NCI-H82 treated with DMSO at 0.1 percent for 48 hours (cell line): ENCODE measurements at regions not wholly inside any gene's neighbourhood (a gene's known extent, or its start where the extent isn't known, plus 50 kb on each side); places are given as distances from the start of the nearest gene placed in this dataset.

Source experiments
- DNase-seq: peaks from one replicate; lab custom pipeline; 2025; ENCODE audit not compliant: unreplicated experiment; lab: John Stamatoyannopoulos, UW

DNA sequence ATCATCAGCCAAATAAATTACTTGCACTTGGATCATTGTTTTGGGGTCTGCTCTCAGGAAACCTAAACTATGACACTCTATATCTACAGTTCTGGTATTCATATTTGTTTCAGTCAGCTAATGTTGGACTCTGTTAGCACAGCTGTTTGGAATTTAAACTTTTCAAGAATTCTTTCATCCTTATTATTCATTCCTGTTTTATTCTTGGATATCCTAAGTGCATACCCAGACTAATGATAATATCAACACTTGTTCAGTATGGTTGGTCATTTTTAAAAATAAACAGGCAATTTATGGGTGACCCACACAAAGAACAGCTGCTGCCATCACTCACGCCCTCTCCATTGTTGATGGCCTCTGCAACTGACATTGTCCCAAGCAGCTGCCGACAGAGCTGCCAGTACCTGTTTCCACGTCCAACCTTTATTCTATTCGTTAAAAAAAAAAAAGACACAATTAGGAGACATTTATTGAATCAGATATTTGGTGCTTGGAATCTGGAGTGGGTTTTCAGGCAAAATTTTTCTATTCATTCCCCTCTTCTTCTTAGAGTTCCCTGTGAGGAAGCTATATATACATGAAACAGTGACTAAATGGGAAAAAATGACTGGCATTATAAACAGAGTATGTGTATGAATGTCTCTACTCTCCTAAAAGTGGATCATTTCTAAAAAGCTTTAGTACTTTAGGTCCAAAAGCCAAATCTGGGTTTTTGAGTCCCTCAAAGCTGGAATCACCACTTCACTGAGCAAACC is 252.1 kb upstream of the NAV3 start:
- no peak for DNase-seq

DNA sequence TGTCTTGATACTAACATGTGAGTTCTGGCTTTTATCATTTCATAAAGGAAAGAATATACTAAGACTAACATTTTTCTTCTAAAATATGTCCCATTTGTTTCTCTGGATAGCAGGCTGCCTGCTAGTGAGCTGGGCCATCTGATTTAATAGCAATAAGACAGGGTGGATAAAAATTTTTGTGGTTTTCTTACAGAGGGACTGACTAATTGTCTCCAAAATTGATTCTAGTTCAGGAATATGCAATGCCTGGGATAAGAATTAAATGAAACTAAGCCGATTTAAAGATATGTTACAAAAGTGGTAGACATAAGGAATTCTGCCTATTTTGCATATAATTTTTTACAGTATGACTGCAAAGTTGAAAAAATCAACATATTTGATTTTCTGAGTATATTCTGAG is 252.9 kb upstream of the NAV3 start:
- DNase-seq: no peak

DNA sequence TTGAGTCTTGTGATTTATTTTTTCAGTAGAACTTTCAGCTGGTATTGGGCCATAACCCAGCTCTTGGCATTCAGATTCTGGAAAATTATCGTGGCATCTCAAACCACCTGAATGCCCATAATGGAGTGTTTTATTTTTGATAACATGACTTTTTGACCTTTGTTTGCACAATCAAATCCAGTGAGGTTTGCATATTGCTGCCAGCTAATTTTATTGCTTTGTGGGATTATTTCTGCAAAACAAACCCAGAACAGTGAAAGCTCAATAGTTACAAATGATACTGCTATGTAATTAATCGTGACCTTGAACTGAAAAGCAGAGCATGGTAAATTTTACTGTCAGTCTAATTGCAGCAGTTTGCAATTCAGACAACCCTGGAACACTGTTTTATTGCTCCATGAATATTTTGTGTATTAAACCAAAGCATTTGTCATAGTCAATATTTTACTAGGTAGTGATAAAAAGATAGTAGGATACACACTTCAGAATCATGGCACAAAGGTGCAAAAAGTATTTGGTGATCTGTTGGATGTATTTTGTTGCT is 255.2 kb upstream of the NAV3 start:
- no peak for DNase-seq

DNA sequence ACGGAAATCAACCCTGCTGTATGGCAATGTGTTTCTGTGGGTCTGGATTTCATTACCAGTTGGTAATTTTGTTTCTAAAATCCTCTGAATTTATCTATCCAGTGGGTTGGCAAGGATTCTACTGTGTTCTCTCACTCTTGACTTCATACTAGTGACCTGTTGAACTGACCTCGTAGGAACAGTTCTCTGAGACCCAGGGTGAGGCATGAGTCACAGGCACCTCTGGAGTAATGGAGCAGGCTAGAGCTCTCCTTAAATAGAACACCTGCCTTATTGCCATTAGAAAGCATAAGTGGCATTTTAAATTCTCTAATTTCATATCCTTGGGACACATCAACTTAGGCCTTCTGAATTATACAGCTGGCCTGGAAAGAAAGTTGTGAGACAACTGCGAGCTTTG is 258.3 kb upstream of the NAV3 start:
- DNase-seq: no peak

DNA sequence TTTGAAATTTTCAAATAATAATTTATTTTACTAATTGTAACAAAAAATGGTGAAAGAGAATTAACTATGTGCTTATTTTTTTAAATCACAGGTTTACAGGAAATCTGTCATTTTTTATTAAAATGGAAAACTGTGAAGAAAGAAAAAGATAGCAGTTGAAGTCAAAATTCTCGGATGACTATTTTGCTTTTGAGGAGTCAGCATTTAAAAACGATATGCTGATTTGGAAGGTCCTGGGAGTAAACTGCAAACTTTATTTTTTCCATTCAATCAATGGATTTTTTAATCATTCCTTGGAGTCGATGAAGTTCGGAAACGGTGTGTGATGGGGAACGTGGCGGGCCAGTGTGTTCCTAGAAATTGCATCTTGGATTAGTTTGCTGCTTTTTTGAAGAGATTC is 258.9 kb upstream of the NAV3 start:
- DNase-seq: no peak

DNA sequence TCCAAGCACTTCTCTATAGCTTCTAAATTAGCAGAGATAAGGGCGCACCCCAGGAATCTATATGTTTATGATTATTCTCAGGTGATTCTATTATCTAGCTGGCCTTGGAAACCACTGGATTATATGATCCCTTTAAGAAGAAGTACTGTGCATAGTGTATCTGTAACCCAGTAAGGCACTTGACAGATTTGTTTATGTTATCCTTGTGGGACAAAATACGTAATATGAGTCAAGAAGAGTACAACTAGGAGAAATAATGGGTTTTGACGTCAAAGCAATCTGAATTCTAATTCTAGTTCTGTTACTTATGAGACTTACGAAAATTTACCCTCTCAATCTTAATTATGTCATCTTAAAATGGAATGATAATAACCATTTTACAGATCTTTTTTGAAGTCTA is 259.6 kb upstream of the NAV3 start:
- no peak for DNase-seq

DNA sequence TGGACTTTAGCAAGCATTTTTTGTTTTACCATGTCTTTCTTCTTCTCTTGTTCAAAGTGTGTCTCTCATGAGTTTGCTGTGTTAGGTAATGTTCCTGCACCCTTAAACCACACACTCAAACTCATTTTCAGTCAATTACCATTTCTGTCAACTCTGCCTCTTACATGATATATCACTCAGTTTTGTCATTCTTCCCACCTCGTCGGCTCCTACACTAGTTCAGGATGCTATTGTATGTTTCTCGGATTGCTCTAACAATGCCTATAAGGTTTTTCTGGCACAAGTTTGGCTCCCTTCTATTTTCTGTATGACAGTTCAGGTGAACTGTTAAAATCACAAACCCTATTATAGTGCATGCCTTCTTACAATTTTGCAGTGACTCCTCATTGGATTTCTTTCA is 260.8 kb upstream of the NAV3 start:
- no peak for DNase-seq

DNA sequence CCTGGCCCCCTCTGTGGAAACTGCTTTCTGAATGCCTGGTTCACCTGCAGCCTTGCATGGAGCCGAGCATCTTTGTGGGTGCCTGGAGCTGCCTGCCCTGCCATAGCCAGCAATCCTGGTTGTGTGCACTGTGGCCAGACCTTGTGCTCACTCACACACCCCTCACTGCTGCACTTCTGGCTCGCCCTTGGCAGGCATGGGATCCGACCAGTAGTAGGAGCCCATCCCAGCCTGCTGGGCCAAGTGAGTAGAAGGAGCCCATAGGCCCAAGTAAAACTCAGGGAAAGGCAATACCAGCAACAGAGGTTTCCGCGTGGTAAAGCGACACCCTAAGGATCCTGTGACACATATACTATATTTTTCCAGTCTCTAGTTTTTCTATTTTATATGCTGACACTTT is 270.0 kb upstream of the NAV3 start:
- DNase-seq: no peak

DNA sequence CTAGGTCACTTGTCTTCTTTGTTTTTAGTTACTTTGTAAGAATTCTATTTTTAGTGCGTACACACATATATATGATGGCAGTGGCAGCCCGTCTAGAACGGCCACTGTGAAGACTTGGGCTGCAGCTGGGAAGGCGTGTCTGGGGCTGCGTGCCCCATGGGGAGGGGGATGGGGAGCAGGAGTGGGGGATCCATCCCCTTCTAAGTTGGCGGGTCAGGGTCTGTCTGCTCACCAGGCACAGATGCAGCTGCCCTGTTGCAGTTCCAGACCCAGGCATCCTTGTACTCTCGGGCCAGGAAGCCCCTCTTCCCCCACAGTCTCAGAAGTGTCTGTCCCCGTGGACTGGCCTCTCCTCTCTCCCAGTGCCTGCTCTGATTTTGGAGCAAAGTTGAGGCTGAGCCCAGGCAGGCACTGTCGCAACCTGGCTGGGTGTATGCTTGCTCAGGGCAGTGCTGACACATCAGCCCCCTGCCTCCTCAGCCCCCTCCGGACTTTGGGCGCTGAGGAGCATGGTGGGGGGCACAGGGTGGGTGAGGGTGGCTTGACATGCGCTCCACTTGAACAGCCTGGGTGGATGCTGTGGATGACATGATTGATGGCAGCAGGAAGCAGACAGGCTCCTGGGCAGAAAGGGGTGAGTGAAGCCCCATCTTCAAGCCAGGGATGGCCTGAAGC is 271.2 kb upstream of the NAV3 start:
- no peak for DNase-seq

DNA sequence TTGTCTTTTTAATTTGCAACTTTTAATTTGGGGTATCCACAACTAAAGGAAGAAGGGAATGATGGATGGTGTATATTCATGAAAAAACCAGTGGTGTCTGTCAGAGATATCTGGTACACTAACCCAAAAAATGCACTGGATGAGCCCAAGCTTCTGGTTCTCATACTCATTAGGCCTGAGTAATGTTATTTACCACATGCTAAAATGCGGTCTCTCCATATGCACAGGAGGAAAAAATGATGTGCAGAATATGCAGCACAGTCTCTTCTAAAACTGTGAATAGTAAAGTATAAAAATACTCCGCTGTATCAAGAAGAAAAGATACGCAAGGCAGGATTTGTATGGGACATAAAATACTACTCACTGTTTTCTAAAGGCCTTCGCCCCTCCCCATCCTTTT is 275.6 kb upstream of the NAV3 start:
- no peak for DNase-seq

DNA sequence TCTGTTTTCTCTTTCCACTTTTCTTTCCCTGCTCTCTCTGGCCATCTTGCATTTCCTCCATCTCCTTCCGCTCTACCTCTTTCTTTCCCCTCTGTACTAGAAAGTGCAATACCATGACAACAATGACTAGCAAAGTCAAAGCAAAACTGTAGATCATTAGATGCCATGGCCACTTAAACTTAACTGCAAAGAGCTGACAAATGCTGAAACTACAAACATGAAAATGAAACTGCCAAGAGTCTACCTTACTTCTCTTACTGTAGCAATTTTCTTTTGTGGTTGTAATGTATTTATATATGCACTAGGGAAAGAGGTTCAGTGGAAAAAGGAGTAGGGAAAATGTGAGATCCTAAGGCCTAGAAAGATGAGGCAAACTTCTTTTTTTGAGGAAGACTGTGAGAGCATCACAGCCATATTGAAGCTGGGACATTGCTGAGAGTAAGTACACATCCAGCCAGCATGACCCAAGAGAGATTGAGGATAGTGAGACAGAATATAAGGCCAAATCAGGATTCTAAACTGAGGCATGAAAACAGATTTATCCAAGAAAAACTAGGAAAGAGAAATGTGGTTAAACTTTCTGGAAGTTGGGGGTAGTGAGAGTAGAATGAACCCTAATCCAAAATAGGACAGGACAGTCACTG is 276.6 kb upstream of the NAV3 start:
- no peak for DNase-seq

DNA sequence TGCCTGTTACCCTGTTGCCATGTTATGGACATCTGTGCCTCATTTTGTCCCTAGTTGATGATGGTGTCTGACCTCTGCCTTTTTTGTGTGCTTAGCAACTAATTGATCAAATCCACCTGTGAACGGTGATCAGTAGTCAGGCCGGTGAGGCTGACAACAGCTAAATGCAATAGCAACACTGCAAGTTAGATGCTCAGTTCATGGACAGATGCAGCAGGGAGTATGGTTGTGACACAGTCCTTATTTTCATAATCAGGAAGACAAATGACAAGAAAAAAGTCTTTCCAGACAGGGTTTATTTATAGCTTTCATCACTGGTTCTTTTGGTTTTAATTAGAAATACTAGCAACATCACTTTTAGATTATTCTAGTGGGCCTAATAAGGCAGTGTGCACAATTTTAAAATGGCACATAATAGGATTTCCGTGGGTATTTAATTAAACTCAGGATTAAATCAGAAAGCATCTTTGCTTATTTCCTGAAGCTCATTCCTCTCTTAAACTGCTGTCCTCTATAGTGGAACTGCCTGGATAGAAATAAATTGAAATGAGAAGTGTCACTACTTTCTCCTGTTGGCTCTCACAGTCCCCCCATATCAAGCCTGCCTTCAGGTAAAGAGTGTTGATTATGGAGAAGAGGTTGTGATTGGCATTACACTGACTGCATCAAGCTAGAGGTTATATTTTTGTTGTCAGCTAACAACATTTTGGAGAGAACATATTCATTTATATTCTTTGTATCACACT is 281.1 kb upstream of the NAV3 start:
- DNase-seq: no peak

DNA sequence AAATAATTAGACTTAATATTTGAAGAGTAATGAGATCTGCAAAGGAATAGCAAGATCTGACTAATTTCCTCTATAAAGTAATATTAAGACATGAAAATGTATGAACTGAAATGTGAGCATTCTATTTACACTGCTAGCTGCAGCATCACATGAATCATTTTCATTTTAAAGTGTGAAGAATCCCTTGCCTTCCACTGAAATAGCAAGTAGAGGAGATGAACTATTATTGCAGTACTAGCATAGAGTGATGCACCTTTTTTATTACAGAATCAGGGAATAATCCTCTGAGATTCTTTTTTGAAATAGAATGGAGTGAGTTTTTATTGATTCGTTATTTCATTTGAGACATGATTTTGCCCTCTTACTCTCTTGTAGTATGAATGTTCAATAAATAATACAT is 281.9 kb upstream of the NAV3 start:
- no peak for DNase-seq

DNA sequence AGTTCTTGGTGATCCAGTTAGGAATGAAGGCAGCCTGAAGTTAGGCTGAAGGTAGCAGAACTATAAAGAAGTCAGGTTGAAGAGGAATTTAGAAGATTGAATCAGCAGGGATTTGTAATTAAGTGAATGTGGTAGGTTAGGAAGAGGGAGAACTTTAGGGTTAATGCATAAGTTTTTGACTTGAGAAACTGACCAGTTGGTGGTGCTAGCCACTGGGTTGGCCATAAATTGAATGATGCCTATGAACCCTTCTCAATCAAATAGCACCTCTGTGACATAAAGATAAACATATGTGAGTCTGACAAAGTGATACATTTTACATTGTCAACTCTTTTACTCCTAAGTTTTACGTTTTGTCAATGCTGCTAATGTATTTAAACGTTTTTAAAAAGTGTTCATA is 290.6 kb upstream of the NAV3 start:
- no peak for DNase-seq

DNA sequence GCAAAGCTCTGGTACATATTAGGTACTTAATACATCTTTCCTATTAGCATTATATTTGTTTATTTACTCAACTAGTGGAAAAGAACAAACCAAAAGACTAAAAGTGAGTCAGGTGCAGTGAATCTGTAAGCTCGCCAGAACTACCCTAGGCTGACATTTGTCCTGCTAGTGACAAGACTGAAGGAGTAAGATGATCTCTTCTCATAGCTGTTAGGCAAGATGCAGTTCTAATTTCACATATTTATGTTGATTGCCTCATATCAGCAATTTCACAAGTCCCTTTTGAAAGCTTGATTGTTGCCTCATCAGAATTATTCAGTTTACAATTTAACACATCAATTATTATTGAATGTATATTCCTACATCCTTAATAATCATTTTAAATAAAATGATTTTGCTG is 293.0 kb upstream of the NAV3 start:
- no peak for DNase-seq

DNA sequence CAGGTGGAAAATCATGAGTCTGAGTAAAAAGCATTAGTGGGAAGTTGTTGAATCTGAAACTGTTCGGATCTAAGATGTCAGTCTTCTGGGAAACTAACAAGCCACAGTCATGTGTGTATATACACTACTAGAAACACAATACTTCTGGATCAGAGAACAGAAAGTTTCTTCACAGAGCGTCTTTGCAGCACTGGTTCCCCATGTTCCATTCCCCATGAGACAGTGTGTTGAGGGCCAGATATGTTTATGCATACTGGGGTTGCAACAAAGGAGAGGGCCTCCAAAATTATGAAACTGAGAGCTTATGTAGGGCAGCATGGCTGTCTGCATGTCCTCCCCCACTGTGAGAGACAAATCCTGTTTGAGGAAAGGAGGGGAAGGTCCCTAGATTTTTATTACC is 295.0 kb upstream of the NAV3 start:
- no peak for DNase-seq

DNA sequence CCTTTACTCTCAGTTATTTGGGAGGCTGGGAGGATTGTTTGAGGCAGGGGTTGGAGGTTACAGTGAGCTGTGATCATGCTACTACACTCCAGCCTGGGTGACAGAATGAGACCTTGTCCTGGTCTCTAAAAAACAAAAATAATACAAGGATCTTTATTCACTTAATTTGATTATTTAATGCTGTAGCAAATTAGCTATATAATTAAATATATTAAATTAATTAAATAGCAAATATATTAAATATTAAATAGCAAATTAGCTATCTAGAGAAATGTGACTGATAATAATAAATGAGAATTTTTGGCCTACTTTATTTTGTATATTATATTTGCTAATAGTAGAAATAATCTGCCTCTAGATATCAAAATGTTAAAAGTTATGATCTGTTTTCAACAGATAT is 298.8 kb upstream of the NAV3 start:
- no peak for DNase-seq

DNA sequence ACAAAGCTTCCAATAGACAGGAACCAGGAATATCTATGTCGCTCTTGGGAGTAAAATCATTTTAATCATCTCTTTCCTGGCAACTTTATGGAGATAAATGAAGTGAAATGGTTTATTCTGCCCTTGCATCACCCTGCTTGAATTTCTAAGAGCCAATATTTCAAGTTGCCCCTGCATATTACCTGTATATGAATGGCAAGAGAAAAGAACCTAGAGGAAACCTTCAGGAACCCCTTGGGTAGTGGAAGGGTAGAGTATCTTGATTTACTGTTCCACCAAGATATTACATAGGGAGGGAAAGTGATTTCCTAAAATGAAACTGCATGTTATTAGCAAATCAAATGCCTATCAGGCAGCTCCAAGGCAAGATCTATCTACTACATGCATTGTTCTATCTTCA is 308.4 kb upstream of the NAV3 start:
- no peak for DNase-seq

DNA sequence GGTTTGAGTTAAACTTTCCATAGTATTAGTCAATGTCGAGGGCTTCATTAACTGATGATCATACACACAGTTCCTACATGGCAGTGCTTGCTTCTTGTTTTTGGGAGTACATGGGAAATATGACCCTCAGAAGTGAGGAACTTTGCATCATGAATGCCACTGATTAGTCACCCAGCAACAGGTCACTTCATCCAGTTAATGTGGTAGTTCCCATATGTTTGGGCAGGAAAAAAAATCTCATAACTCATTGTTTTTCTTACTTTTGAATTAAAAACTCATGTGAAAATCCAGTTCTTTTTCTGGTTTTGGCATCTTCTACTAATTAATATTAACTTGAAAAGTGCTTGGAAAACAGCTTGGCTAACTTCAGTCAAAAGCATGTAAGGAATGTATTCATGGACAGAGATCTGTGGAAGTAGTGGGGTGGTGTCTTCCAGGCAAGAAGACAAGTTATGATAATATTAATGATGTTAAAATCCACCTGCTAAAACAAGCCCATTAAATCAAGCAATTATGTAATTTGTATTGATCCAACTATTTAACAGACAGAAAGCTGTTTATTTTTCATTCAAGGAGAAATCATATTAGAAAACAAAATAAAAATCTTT is 309.1 kb upstream of the NAV3 start:
- DNase-seq: no peak

DNA sequence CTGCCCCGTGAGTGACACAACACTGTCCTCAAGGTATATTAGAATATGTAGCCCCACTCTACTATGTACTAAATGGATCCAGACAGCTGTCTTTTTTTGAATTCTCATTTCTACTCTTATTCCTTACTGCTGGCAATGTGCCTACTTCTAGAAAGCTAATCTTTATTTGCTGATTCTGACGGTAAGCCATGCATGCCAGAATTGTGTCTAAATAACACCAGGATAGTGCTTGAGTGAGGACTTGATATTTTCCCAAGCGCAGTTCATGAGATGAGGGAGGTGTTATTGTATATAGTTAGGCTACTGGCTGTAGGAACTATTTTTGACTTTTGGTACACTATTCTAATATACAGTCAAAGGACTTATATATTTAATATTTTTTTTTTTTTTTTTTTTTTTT is 316.2 kb upstream of the NAV3 start:
- DNase-seq: no peak

DNA sequence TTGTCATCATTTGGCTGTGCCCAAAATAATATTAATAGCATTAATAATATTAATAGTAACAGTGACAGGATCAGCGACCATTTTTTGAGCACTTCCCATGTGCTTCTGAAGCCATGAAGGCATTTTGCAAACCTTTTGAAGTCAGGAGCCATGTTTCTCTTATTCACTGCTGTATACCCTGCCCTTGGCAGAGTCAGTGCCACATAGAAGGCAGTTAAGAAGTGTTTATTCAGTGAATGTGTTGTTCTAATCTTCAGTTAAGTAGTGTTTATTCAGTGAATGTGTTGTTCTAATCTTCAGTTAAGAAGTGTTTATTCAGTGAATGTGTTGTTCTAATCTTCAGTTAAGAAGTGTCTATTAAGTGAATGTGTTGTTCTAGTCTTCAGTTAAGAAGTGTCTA is 319.7 kb upstream of the NAV3 start:
- DNase-seq: no peak
